GM12878 (cell line): ENCODE measurements at regions not wholly inside any gene's neighbourhood (a gene's known extent, or its start where the extent isn't known, plus 50 kb on each side); places are given as distances from the start of the nearest gene placed in this dataset.

Source experiments
- ATF2 ChIP-seq: IDR thresholded peaks from 2 replicates; pipeline ENCODE4 v1.6.1; 2012; ENCODE audit warnings: low read length, inconsistent platforms
- BRCA1 ChIP-seq: IDR thresholded peaks from 2 replicates; pipeline ENCODE4 v1.6.1; 2011; ENCODE audit warnings: low read depth, low read length, improper control_type of control experiment
- CREB1 ChIP-seq: IDR thresholded peaks from 2 replicates; pipeline ENCODE4 v1.6.1; 2012; ENCODE audit warnings: low read depth, mild to moderate bottlenecking, inconsistent platforms
- CTCF ChIP-seq, 3 experiments: IDR thresholded peaks in 2 of 3; conservative IDR thresholded peaks in 1 of 3; 2 replicates each; pipeline ENCODE4 v1.5.1; 2011; ENCODE audit warnings: low read depth in 3 of 3, low read length in 3 of 3, mild to moderate bottlenecking in 3 of 3, control low read depth in 2 of 3, moderate library complexity in 2 of 3, inconsistent platforms in 1 of 3, mixed read lengths in 1 of 3; ENCODE audit not compliant: control insufficient read depth in 2 of 3, insufficient read depth in 1 of 3; ENCODE audit errors: extremely low read depth in 1 of 3

GRCh38 chr6:44734886-44735629, 347.6 kb downstream of the CDC5L start:
- TF ChIP-seq CTCF (IDR thresholded peaks at IDR 0.05 in 2 of 3, conservative IDR thresholded peaks at IDR 0.05 in 1 of 3; ENCODE audit: control insufficient read depth in 2 of 3, extremely low read depth in 1 of 3, insufficient read depth in 1 of 3, low read depth in 3 of 3, low read length in 3 of 3): no peak
- TF ChIP-seq BRCA1: no peak
- no peak for TF ChIP-seq ATF2
- no peak for TF ChIP-seq CREB1
